ENCODE measurements at regions not wholly inside any gene's neighbourhood (a gene's known extent, or its start where the extent isn't known, plus 50 kb on each side); places are given as distances from the start of the nearest gene placed in this dataset.

GRCh38 chr10:129280908-129281586 lies 186.0 kb upstream of the MGMT start:
- BruUV-seq (replicated peaks) = no TSS peak
- ChIA-PET POLR2A (no interaction called here), CTCF (ENCODE audit: low intra/inter-chr PET ratio, low total read pairs) (no interaction called here)
- Histone ChIP-seq H3K4me1 (ENCODE audit: insufficient read depth, low read length) (no peaks in the 10 kb centered on the region), H3K9ac (ENCODE audit: insufficient read depth, low read depth, low read length) (no peak overlapping the region), H3K27ac (ENCODE audit: extremely low read length, insufficient read depth, low read length) (no peak overlapping the region), H3K4me3 (replicated peaks in 1 of 3; ENCODE audit: insufficient read depth in 1 of 3, low read depth in 2 of 3, low read length in 3 of 3) (no peak overlapping the region), H2AFZ (ENCODE audit: low read length) (no peak overlapping the region), H3K36me3 (replicated peaks in 1 of 2; ENCODE audit: control insufficient read depth in 1 of 2, insufficient read depth in 2 of 2, low read length in 2 of 2) (no peaks in the 10 kb centered on the region), H3K79me2 (ENCODE audit: insufficient read depth, low read length) (no peaks in the 10 kb centered on the region), H3K27me3 (ENCODE audit: control insufficient read depth in 1 of 2, insufficient read depth in 2 of 2, low read length in 2 of 2) (peaks cover 0 to 9% of the 10 kb centered on the region in 2 experiments; a peak in 1 of 5 replicates), H3K4me2 (ENCODE audit: low read depth, low read length) (no peak overlapping the region), H3K9me3 (ENCODE audit: low read length) (no peaks in the 10 kb centered on the region; the same call in 1 of the 2 replicates), H4K20me1 (ENCODE audit: insufficient read depth, low read length) (no peaks in the 10 kb centered on the region)
- WGBS (ENCODE audit: low lambda C conversion rate) = 1% methylated on average over 3 of the region's 3 CpGs
- intact Hi-C loops (cut with micrococcal nuclease; ENCODE audit: unreplicated experiment) (no loop called here), in situ Hi-C loops (cut with HindIII; ENCODE audit: extremely low pct_ligation_motif_present, low pct_unique_long_range_greater_than_20kb) (no loop called here)
- no peak for DNase-seq (ENCODE audit: low spot score)
- TF ChIP-seq, protein P1, sequence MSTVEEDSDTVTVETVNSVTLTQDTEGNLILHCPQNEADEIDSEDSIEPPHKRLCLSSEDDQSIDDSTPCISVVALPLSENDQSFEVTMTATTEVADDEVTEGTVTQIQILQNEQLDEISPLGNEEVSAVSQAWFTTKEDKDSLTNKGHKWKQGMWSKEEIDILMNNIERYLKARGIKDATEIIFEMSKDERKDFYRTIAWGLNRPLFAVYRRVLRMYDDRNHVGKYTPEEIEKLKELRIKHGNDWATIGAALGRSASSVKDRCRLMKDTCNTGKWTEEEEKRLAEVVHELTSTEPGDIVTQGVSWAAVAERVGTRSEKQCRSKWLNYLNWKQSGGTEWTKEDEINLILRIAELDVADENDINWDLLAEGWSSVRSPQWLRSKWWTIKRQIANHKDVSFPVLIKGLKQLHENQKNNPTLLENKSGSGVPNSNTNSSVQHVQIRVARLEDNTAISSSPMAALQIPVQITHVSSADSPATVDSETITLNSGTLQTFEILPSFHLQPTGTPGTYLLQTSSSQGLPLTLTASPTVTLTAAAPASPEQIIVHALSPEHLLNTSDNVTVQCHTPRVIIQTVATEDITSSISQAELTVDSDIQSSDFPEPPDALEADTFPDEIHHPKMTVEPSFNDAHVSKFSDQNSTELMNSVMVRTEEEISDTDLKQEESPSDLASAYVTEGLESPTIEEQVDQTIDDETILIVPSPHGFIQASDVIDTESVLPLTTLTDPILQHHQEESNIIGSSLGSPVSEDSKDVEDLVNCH (CRISPR knock-in tag; IDR thresholded peaks at IDR 0.05) = no peak
- TF ChIP-seq ZNF569 (CRISPR knock-in tag; IDR thresholded peaks at IDR 0.05; ENCODE audit: borderline replicate concordance) (no peak), ZNF577 (CRISPR knock-in tag; IDR thresholded peaks at IDR 0.05; ENCODE audit: borderline replicate concordance, low read depth) (no peak), ZNF615 (CRISPR knock-in tag; IDR thresholded peaks at IDR 0.05; ENCODE audit: borderline replicate concordance) (no peak), SOX6 (IDR thresholded peaks at IDR 0.05) (no peak), SOX6 (CRISPR knock-in tag; IDR thresholded peaks at IDR 0.05) (no peak), POLR2AphosphoS5 (IDR thresholded peaks at IDR 0.05; ENCODE audit: low read depth, low read length) (no peak), JUND (CRISPR knock-in tag; IDR thresholded peaks at IDR 0.05) (no peak), ZBTB14 (CRISPR knock-in tag; IDR thresholded peaks at IDR 0.05) (no peak), ZBTB3 (CRISPR knock-in tag; IDR thresholded peaks at IDR 0.05; ENCODE audit: borderline replicate concordance, low read depth) (no peak), ZNF574 (CRISPR knock-in tag; IDR thresholded peaks at IDR 0.05) (no peak)
- no peak for ATAC-seq
- no peak for FAIRE-seq

All from HepG2 (cell line).